ENCODE measurements at regions not wholly inside any gene's neighbourhood (a gene's known extent, or its start where the extent isn't known, plus 50 kb on each side); places are given as distances from the start of the nearest gene placed in this dataset.
"Not testable (repeated sequence)": the region's sequence is repeated elsewhere in the genome, so short reads cannot be mapped to it uniquely, and the experiment has no call there.

GRCh38 chr9:2397875-2398274, 223.7 kb upstream of the VLDLR start:
- DNase-seq: not testable (repeated sequence)

GRCh38 chr9:2401746-2402145, 219.8 kb upstream of the VLDLR start:
- not testable (repeated sequence) for DNase-seq

GRCh38 chr9:2403701-2404100, 217.9 kb upstream of the VLDLR start:
- DNase-seq: no peak

- DNase-seq: no peak
These were observed 215.3 kb upstream of the VLDLR start for GRCh38 chr9:2406252-2406651.

- DNase-seq: no peak
These were observed 214.1 kb upstream of the VLDLR start for GRCh38 chr9:2407450-2407849.

- DNase-seq: no peak
These were observed 209.9 kb upstream of the VLDLR start for GRCh38 chr9:2411459-2412215.

- no peak for DNase-seq
These were observed 208.3 kb upstream of the VLDLR start for GRCh38 chr9:2413160-2413805.

- no peak for DNase-seq
These were observed 207.1 kb upstream of the VLDLR start for GRCh38 chr9:2414465-2414864.

GRCh38 chr9:2415326-2415725, 206.3 kb upstream of the VLDLR start:
- no peak for DNase-seq

GRCh38 chr9:2417730-2418129, 203.9 kb upstream of the VLDLR start:
- no peak for DNase-seq

- DNase-seq: no peak
These were observed 203.0 kb upstream of the VLDLR start for GRCh38 chr9:2418619-2419018.

GRCh38 chr9:2419347-2419746, 202.2 kb upstream of the VLDLR start:
- no peak for DNase-seq

- DNase-seq: no peak
These were observed 201.0 kb upstream of the VLDLR start for GRCh38 chr9:2420543-2420942.

GRCh38 chr9:2424619-2425033, 197.0 kb upstream of the VLDLR start:
- no peak for DNase-seq

- no peak for DNase-seq
These were observed 195.9 kb upstream of the VLDLR start for GRCh38 chr9:2425676-2426075.

- no peak for DNase-seq
These were observed 194.3 kb upstream of the VLDLR start for GRCh38 chr9:2427120-2427891.

GRCh38 chr9:2439957-2440356, 181.6 kb upstream of the VLDLR start:
- DNase-seq: no peak

GRCh38 chr9:2443933-2444332, 177.7 kb upstream of the VLDLR start:
- not testable (repeated sequence) for DNase-seq

- no peak for DNase-seq
These were observed 173.3 kb upstream of the VLDLR start for GRCh38 chr9:2448193-2448738.

GRCh38 chr9:2453106-2453505, 168.5 kb upstream of the VLDLR start:
- no peak for DNase-seq

GRCh38 chr9:2453701-2454100, 167.9 kb upstream of the VLDLR start:
- no peak for DNase-seq

- DNase-seq: no peak
These were observed 161.8 kb upstream of the VLDLR start for GRCh38 chr9:2459756-2460155.

GRCh38 chr9:2461892-2462291, 159.7 kb upstream of the VLDLR start:
- no peak for DNase-seq

GRCh38 chr9:2464624-2465023, 157.0 kb upstream of the VLDLR start:
- no peak for DNase-seq

Data from CD4-positive, alpha-beta T cell treated with Interleukin-17A for 1 hour (primary cell).